AG04450 (cell line): ENCODE measurements at regions not wholly inside any gene's neighbourhood (a gene's known extent, or its start where the extent isn't known, plus 50 kb on each side); places are given as distances from the start of the nearest gene placed in this dataset.

Experiments used
- CTCF ChIA-PET: fragments of 300-600, 350-600 bp; formaldehyde crosslinking; extraction: SDS; loops from one replicate; lab custom pipeline; 2022; ENCODE audit warnings: antibody characterized with exemption, inconsistent platforms; lab: Charles Lee
- POLR2A ChIA-PET: fragments of 350-600 bp; formaldehyde crosslinking; extraction: SDS; loops from one replicate; lab custom pipeline; 2021; ENCODE audit warnings: antibody characterized with exemption, inconsistent platforms; lab: Yijun Ruan, JAX
- DNase-seq: peaks from one replicate; pipeline ENCODE4 v3.0.0-alpha.2; 2011; ENCODE audit warnings: low read depth, low spot score
- H3K27ac ChIP-seq: one replicate; pipeline ENCODE4 v1.5.1; 2012; ENCODE audit warnings: low read depth, low read length, control low read depth
- H3K27me3 ChIP-seq: one replicate; pipeline ENCODE4 v1.6.0; 2012; ENCODE audit warnings: low read length; ENCODE audit not compliant: control insufficient read depth, insufficient read depth
- H3K4me3 ChIP-seq: 2 replicates; pipeline ENCODE4 v1.5.1; 2011; ENCODE audit warnings: mild to moderate bottlenecking, low read depth, low read length, control low read depth
- H3K9me3 ChIP-seq: 2 replicates; pipeline ENCODE4 v1.5.1; 2012; ENCODE audit warnings: low read length; ENCODE audit not compliant: control insufficient read depth, insufficient read depth
- CTCF ChIP-seq: IDR thresholded peaks from 2 replicates; pipeline ENCODE4 v1.5.1; 2011; ENCODE audit warnings: low read depth, low read length, control low read depth, inconsistent platforms

- DNase-seq = no peak
- no peak for TF ChIP-seq CTCF
- CTCF ChIA-PET = no interaction called here
- Histone ChIP-seq H3K27me3 (no peaks in the 10 kb centered on the region), H3K4me3 (no peak overlapping the region), H3K27ac (no peak overlapping the region), H3K9me3 (no peaks in the 10 kb centered on the region)
- POLR2A ChIA-PET = no interaction called here
Observed at GRCh38 chr11:91091563-91091962, 868.7 kb upstream of the CHORDC1 start.

- ChIA-PET POLR2A (no interaction called here), CTCF (no interaction called here)
- Histone ChIP-seq H3K27me3 (no peaks in the 10 kb centered on the region), H3K9me3 (no peaks in the 10 kb centered on the region), H3K4me3 (no peak overlapping the region), H3K27ac (no peak overlapping the region)
- DNase-seq = no peak
- no peak for TF ChIP-seq CTCF
Observed at GRCh38 chr11:91086028-91086427, 863.2 kb upstream of the CHORDC1 start.

GRCh38 chr11:91082255-91082654, 859.4 kb upstream of the CHORDC1 start:
- ChIA-PET CTCF (no interaction called here), POLR2A (no interaction called here)
- Histone ChIP-seq H3K27ac (no peak overlapping the region), H3K9me3 (no peaks in the 10 kb centered on the region), H3K27me3 (no peaks in the 10 kb centered on the region), H3K4me3 (no peak overlapping the region)
- DNase-seq = no peak
- no peak for TF ChIP-seq CTCF

GRCh38 chr11:91081440-91082043, 858.7 kb upstream of the CHORDC1 start:
- no peak for DNase-seq
- Histone ChIP-seq H3K27me3 (no peaks in the 10 kb centered on the region), H3K27ac (no peak overlapping the region), H3K4me3 (no peak overlapping the region), H3K9me3 (no peaks in the 10 kb centered on the region)
- ChIA-PET CTCF (no interaction called here), POLR2A (no interaction called here)
- TF ChIP-seq CTCF = no peak

GRCh38 chr11:91078221-91078620, 855.4 kb upstream of the CHORDC1 start:
- H3K27ac ChIP-seq = no peak overlapping the region
- ChIA-PET POLR2A (no interaction called here), CTCF (no interaction called here)
- H3K4me3 ChIP-seq = no peak overlapping the region
- DNase-seq = no peak
- no peaks in the 10 kb centered on the region for H3K9me3 ChIP-seq
- no peak for TF ChIP-seq CTCF
- no peaks in the 10 kb centered on the region for H3K27me3 ChIP-seq
